Mesodermal cell (in vitro differentiated cells): ENCODE measurements at regions not wholly inside any gene's neighbourhood (a gene's known extent, or its start where the extent isn't known, plus 50 kb on each side); places are given as distances from the start of the nearest gene placed in this dataset.
"Not testable (repeated sequence)": the region's sequence is repeated elsewhere in the genome, so short reads cannot be mapped to it uniquely, and the experiment has no call there.

ENCODE experiments used
- H3K27ac ChIP-seq: 2 replicates; pipeline ENCODE4 v1.7.0; 2013; ENCODE audit warnings: mild to moderate bottlenecking, low read depth, low read length, moderate library complexity; ENCODE audit not compliant: severe bottlenecking
- H3K36me3 ChIP-seq: 2 replicates; pipeline ENCODE4 v1.7.1; 2013; ENCODE audit warnings: mild to moderate bottlenecking, low read length, moderate library complexity; ENCODE audit not compliant: control insufficient read depth, insufficient read depth
- H3K4me1 ChIP-seq: one replicate; pipeline ENCODE4 v1.7.1; 2013; ENCODE audit warnings: mild to moderate bottlenecking, low read length; ENCODE audit not compliant: insufficient read depth, control insufficient read depth, poor library complexity, severe bottlenecking
- H3K4me3 ChIP-seq: 2 replicates; pipeline ENCODE4 v1.7.0; 2013; ENCODE audit warnings: low read length, control low read depth, mild to moderate bottlenecking; ENCODE audit not compliant: insufficient read depth, poor library complexity, severe bottlenecking; ENCODE audit errors: extremely low read depth
- H3K9me3 ChIP-seq: 2 replicates; pipeline ENCODE4 v1.7.1; 2013; ENCODE audit warnings: mild to moderate bottlenecking, low read length, moderate library complexity; ENCODE audit not compliant: control insufficient read depth
- WGBS, 2 experiments: methylation state at CpG; one replicate each; pipeline ENCODE4 v1.1.5; 2013; ENCODE audit warnings: missing lambda C conversion rate in 2 of 2; ENCODE audit not compliant: insufficient coverage in 2 of 2; 5-methylcytosine and 5-hydroxymethylcytosine counted together

GRCh38 chr18:9039441-9040071, 62.9 kb upstream of the NDUFV2 start:
- Histone ChIP-seq H3K9me3 (no peaks in the 10 kb centered on the region), H3K36me3 (no peaks in the 10 kb centered on the region), H3K4me1 (peaks cover 9% of the 10 kb centered on the region), H3K27ac (no peak overlapping the region), H3K4me3 (no peak overlapping the region)
- 86% methylated on average over 1 of the region's 3 CpGs; no CpG with 5 or more reads in 1 of the 2 experiments for WGBS, 2 experiments

GRCh38 chr18:9042766-9043481, 59.6 kb upstream of the NDUFV2 start:
- peaks cover 8% of the 10 kb centered on the region for H3K4me1 ChIP-seq
- H3K9me3 ChIP-seq = no peaks in the 10 kb centered on the region
- H3K36me3 ChIP-seq = no peaks in the 10 kb centered on the region
- H3K4me3 ChIP-seq = no peak overlapping the region
- no peak overlapping the region for H3K27ac ChIP-seq
- 70 to 78% methylated on average over 2 to 5 of the region's 6 CpGs for WGBS, 2 experiments

GRCh38 chr18:9043581-9043980, 58.9 kb upstream of the NDUFV2 start:
- Histone ChIP-seq H3K4me3 (no peak overlapping the region), H3K4me1 (peaks cover 1% of the 10 kb centered on the region)
- 93 to 100% methylated on average over 1 of the region's 1 CpG for WGBS, 2 experiments

GRCh38 chr18:9047715-9048114, 54.8 kb upstream of the NDUFV2 start:
- WGBS, 2 experiments = 50 to 55% methylated on average over 4 to 5 of the region's 7 CpGs
- no peaks in the 10 kb centered on the region for H3K4me1 ChIP-seq
- H3K4me3 ChIP-seq = no peak overlapping the region
- H3K36me3 ChIP-seq = no peaks in the 10 kb centered on the region
- H3K27ac ChIP-seq = no peak overlapping the region
- H3K9me3 ChIP-seq = peaks cover 4% of the 10 kb centered on the region

More at GRCh38 chr18:9043581-9043980, 58.9 kb upstream of the NDUFV2 start:
- Histone ChIP-seq H3K36me3 (no peaks in the 10 kb centered on the region), H3K9me3 (no peaks in the 10 kb centered on the region), H3K27ac (no peak overlapping the region)

GRCh38 chr18:9048236-9048635, 54.3 kb upstream of the NDUFV2 start:
- WGBS, 2 experiments = 75 to 84% methylated on average over 2 to 3 of the region's 5 CpGs
- H3K36me3 ChIP-seq = no peaks in the 10 kb centered on the region
- peaks cover 9% of the 10 kb centered on the region for H3K9me3 ChIP-seq
- H3K4me1 ChIP-seq = no peaks in the 10 kb centered on the region
- no peak overlapping the region for H3K27ac ChIP-seq
- H3K4me3 ChIP-seq = no peak overlapping the region

GRCh38 chr18:9048808-9049494, 53.5 kb upstream of the NDUFV2 start:
- Histone ChIP-seq H3K36me3 (no peaks in the 10 kb centered on the region), H3K4me1 (no peaks in the 10 kb centered on the region), H3K27ac (no peak overlapping the region), H3K4me3 (no peak overlapping the region), H3K9me3 (peaks cover 12% of the 10 kb centered on the region)
- WGBS, 2 experiments = 90 to 93% methylated on average over 3 of the region's 3 CpGs

GRCh38 chr18:9049495-9049809, 53.0 kb upstream of the NDUFV2 start:
- Histone ChIP-seq H3K36me3 (no peaks in the 10 kb centered on the region), H3K4me3 (no peak overlapping the region)

GRCh38 chr18:9050628-9051284, 51.7 kb upstream of the NDUFV2 start:
- not testable (repeated sequence) for H3K27ac ChIP-seq, H3K36me3 ChIP-seq, H3K4me1 ChIP-seq, H3K4me3 ChIP-seq
- 91 to 100% methylated on average over 1 of the region's 1 CpG for WGBS, 2 experiments
- peaks cover 12% of the 10 kb centered on the region for H3K9me3 ChIP-seq

More at GRCh38 chr18:9049495-9049809, 53.0 kb upstream of the NDUFV2 start:
- H3K27ac ChIP-seq = no peak overlapping the region
- peaks cover 12% of the 10 kb centered on the region for H3K9me3 ChIP-seq
- no peaks in the 10 kb centered on the region for H3K4me1 ChIP-seq
